ENCODE measurements at regions not wholly inside any gene's neighbourhood (a gene's known extent, or its start where the extent isn't known, plus 50 kb on each side); places are given as distances from the start of the nearest gene placed in this dataset.

GRCh38 chr7:66421830-66422475, 206.7 kb upstream of the KCTD7 start:
- Histone ChIP-seq H3K36me3 (no peaks in the 10 kb centered on the region), H3K27me3 (no peaks in the 10 kb centered on the region), H3K27ac (no peak overlapping the region), H3K4me1 (no peaks in the 10 kb centered on the region), H3K4me3 (no peak overlapping the region), H3K9me3 (no peaks in the 10 kb centered on the region)
- ATAC-seq (no peak), DNase-seq (no peak)
- WGBS (ENCODE audit: insufficient coverage, low coverage, low lambda C conversion rate, missing lambda C conversion rate), result 81% methylated on average over 5 of the region's 8 CpGs
- intact Hi-C loops (cut with DNase I), result no loop called here
- no peak for TF ChIP-seq CTCF (IDR thresholded peaks at IDR 0.05)
- no peak for TF ChIP-seq POLR2A (IDR thresholded peaks at IDR 0.05)

- ATAC-seq, result no peak
- no peaks in the 10 kb centered on the region for H3K27me3 ChIP-seq
- DNase-seq, result no peak
- no peak overlapping the region for H3K27ac ChIP-seq
- TF ChIP-seq CTCF (IDR thresholded peaks at IDR 0.05) (no peak), POLR2A (IDR thresholded peaks at IDR 0.05) (no peak)
- WGBS (ENCODE audit: insufficient coverage, low coverage, low lambda C conversion rate, missing lambda C conversion rate), result 86% methylated on average over 7 of the region's 7 CpGs
- intact Hi-C loops (cut with DNase I), result no loop called here
- no peaks in the 10 kb centered on the region for H3K9me3 ChIP-seq
- H3K36me3 ChIP-seq, result no peaks in the 10 kb centered on the region
- no peak overlapping the region for H3K4me3 ChIP-seq
- no peaks in the 10 kb centered on the region for H3K4me1 ChIP-seq
These were observed 205.0 kb upstream of the KCTD7 start for GRCh38 chr7:66423729-66424128.

- Histone ChIP-seq H3K36me3 (no peaks in the 10 kb centered on the region), H3K27ac (no peak overlapping the region), H3K9me3 (no peaks in the 10 kb centered on the region), H3K4me3 (no peak overlapping the region), H3K4me1 (no peaks in the 10 kb centered on the region), H3K27me3 (no peaks in the 10 kb centered on the region)
- TF ChIP-seq POLR2A (IDR thresholded peaks at IDR 0.05), result no peak
- no peak for TF ChIP-seq CTCF (IDR thresholded peaks at IDR 0.05)
- DNase-seq, result no peak
- ATAC-seq, result no peak
- intact Hi-C loops (cut with DNase I), result no loop called here
- 91% methylated on average over 4 of the region's 6 CpGs for WGBS (ENCODE audit: insufficient coverage, low coverage, low lambda C conversion rate, missing lambda C conversion rate)
These were observed 202.3 kb upstream of the KCTD7 start for GRCh38 chr7:66426332-66426731.

GRCh38 chr7:66426996-66427395, 201.7 kb upstream of the KCTD7 start:
- ATAC-seq, result no peak
- intact Hi-C loops (cut with DNase I), result no loop called here
- Histone ChIP-seq H3K36me3 (no peaks in the 10 kb centered on the region), H3K27ac (no peak overlapping the region), H3K9me3 (no peaks in the 10 kb centered on the region), H3K4me1 (no peaks in the 10 kb centered on the region), H3K27me3 (no peaks in the 10 kb centered on the region), H3K4me3 (no peak overlapping the region)
- WGBS (ENCODE audit: insufficient coverage, low coverage, low lambda C conversion rate, missing lambda C conversion rate), result 61% methylated on average over 4 of the region's 5 CpGs
- no peak for DNase-seq
- TF ChIP-seq CTCF (IDR thresholded peaks at IDR 0.05), result no peak
- TF ChIP-seq POLR2A (IDR thresholded peaks at IDR 0.05), result no peak

GRCh38 chr7:66427956-66428355, 200.7 kb upstream of the KCTD7 start:
- H3K36me3 ChIP-seq, result no peaks in the 10 kb centered on the region
- no peaks in the 10 kb centered on the region for H3K4me1 ChIP-seq
- TF ChIP-seq POLR2A (IDR thresholded peaks at IDR 0.05) (no peak), CTCF (IDR thresholded peaks at IDR 0.05) (no peak)
- H3K4me3 ChIP-seq, result no peak overlapping the region
- intact Hi-C loops (cut with DNase I), result no loop called here
- H3K27ac ChIP-seq, result no peak overlapping the region
- no peak for ATAC-seq
- WGBS (ENCODE audit: insufficient coverage, low coverage, low lambda C conversion rate, missing lambda C conversion rate), result 98% methylated on average over 4 of the region's 7 CpGs
- DNase-seq, result no peak
- H3K27me3 ChIP-seq, result no peaks in the 10 kb centered on the region
- H3K9me3 ChIP-seq, result no peaks in the 10 kb centered on the region

All from right lobe of liver (tissue), 6 donors.